ENCODE measurements at regions not wholly inside any gene's neighbourhood (a gene's known extent, or its start where the extent isn't known, plus 50 kb on each side); places are given as distances from the start of the nearest gene placed in this dataset.
"Not testable (repeated sequence)": the region's sequence is repeated elsewhere in the genome, so short reads cannot be mapped to it uniquely, and the experiment has no call there.

DNA sequence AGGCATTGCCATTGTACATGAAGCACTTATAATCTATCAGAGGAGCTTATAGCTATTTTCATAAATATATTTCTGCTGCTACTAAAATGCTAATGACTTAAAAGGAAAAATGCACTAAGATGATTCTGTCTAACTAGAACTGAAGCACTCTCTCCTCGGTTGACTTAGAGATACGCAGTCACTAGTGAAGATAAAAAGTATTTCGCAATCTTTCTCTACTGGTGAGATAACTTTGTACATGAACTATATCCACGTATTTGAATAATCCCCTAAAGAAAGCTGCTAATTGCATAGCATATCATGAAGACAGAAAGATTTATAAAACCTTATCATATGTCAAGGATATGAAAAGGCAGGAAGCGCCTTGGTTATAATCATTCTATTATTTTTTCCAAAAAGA, 658.1 kb upstream of the PRMT6 start:
- H3K4me1 ChIP-seq (ENCODE audit: insufficient read depth, low read length, poor library complexity, severe bottlenecking): no peaks in the 10 kb centered on the region
- no peaks in the 10 kb centered on the region for H3K36me3 ChIP-seq (ENCODE audit: insufficient read depth, low read length)
- no peak overlapping the region for H3K9ac ChIP-seq (ENCODE audit: low read depth, low read length, poor library complexity, severe bottlenecking)
- H3K79me2 ChIP-seq (ENCODE audit: insufficient read depth, low read length): no peaks in the 10 kb centered on the region
- H4K20me1 ChIP-seq (ENCODE audit: insufficient read depth, low read length, poor library complexity, severe bottlenecking): no peaks in the 10 kb centered on the region
- no peak overlapping the region for H3K4me3 ChIP-seq (ENCODE audit: low read length, poor library complexity, severe bottlenecking)
- H3K27me3 ChIP-seq (ENCODE audit: insufficient read depth, low read length, poor library complexity, severe bottlenecking): no peaks in the 10 kb centered on the region
- TF ChIP-seq, protein P1, sequence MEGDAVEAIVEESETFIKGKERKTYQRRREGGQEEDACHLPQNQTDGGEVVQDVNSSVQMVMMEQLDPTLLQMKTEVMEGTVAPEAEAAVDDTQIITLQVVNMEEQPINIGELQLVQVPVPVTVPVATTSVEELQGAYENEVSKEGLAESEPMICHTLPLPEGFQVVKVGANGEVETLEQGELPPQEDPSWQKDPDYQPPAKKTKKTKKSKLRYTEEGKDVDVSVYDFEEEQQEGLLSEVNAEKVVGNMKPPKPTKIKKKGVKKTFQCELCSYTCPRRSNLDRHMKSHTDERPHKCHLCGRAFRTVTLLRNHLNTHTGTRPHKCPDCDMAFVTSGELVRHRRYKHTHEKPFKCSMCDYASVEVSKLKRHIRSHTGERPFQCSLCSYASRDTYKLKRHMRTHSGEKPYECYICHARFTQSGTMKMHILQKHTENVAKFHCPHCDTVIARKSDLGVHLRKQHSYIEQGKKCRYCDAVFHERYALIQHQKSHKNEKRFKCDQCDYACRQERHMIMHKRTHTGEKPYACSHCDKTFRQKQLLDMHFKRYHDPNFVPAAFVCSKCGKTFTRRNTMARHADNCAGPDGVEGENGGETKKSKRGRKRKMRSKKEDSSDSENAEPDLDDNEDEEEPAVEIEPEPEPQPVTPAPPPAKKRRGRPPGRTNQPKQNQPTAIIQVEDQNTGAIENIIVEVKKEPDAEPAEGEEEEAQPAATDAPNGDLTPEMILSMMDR (conservative IDR thresholded peaks at IDR 0.05; ENCODE audit: low read length): no peak
- no peak for TF ChIP-seq EZH2phosphoT487 (IDR thresholded peaks at IDR 0.05; ENCODE audit: borderline replicate concordance)
- H3K9me3 ChIP-seq (ENCODE audit: insufficient read depth, low read depth, low read length): no peaks in the 10 kb centered on the region
- H3K9me2 ChIP-seq (replicated peaks; ENCODE audit: low read depth, low read length): no peaks in the 10 kb centered on the region
- H2AFZ ChIP-seq (ENCODE audit: low read length): no peak overlapping the region
- H3F3A ChIP-seq (ENCODE audit: low read depth): no peaks in the 10 kb centered on the region
- no peak overlapping the region for H3K4me2 ChIP-seq (ENCODE audit: low read depth, low read length, poor library complexity, severe bottlenecking)

DNA sequence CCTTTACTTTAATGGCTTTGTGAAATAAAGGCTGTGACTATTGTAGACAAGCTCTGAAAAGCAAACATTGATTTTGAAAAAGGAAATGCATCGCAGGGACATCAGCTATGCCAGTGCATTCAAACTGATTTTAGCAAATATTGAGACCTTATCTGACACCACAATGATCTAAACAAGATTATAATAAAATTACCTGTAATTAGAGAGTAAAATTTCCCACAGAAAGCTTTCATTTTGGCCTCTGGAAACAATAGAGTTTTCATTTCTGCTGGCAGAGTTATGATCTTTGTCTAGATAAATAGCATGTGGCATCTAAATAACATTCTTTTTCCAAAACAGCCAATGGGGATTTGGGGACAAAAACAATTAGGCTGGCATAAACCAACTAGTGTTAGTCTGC, 650.4 kb upstream of the PRMT6 start:
- Histone ChIP-seq H2AFZ (ENCODE audit: low read length) (no peak overlapping the region), H3K36me3 (ENCODE audit: insufficient read depth, low read length) (no peaks in the 10 kb centered on the region), H3F3A (ENCODE audit: low read depth) (no peaks in the 10 kb centered on the region), H3K9me3 (ENCODE audit: insufficient read depth, low read depth, low read length) (no peaks in the 10 kb centered on the region), H3K9ac (ENCODE audit: low read depth, low read length, poor library complexity, severe bottlenecking) (no peak overlapping the region), H4K20me1 (ENCODE audit: insufficient read depth, low read length, poor library complexity, severe bottlenecking) (no peaks in the 10 kb centered on the region), H3K4me3 (ENCODE audit: low read length, poor library complexity, severe bottlenecking) (no peak overlapping the region), H3K79me2 (ENCODE audit: insufficient read depth, low read length) (no peaks in the 10 kb centered on the region), H3K27me3 (ENCODE audit: insufficient read depth, low read length, poor library complexity, severe bottlenecking) (no peaks in the 10 kb centered on the region), H3K4me1 (ENCODE audit: insufficient read depth, low read length, poor library complexity, severe bottlenecking) (no peaks in the 10 kb centered on the region), H3K4me2 (ENCODE audit: low read depth, low read length, poor library complexity, severe bottlenecking) (no peak overlapping the region), H3K9me2 (replicated peaks; ENCODE audit: low read depth, low read length) (no peaks in the 10 kb centered on the region)
- TF ChIP-seq, protein P1 (conservative IDR thresholded peaks at IDR 0.05; ENCODE audit: low read length): no peak
- TF ChIP-seq EZH2phosphoT487 (IDR thresholded peaks at IDR 0.05; ENCODE audit: borderline replicate concordance): no peak

DNA sequence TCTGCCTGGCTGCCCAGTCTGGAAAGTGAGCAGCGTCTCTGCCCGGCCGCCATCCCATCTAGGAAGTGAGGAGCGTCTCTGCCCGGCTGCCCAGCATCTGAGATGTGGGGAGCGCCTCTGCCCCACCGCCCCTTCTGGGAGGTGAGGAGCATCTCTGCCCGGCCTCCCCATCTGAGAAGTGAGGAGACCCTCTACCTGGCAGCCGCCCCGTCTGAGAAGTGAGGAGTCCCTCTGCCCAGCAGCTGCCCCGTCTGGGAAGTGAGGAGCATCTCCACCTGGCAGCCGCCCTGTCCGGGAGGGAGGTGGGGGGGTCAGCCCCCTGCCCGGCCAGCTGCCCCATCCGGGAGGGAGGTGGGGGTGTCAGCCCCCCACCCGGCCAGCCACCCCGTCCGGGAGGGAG, 644.2 kb upstream of the PRMT6 start:
- H3K9me3 ChIP-seq (ENCODE audit: insufficient read depth, low read depth, low read length); H3F3A ChIP-seq (ENCODE audit: low read depth); H3K4me2 ChIP-seq (ENCODE audit: low read depth, low read length, poor library complexity, severe bottlenecking); H4K20me1 ChIP-seq (ENCODE audit: insufficient read depth, low read length, poor library complexity, severe bottlenecking); H3K9me2 ChIP-seq (replicated peaks; ENCODE audit: low read depth, low read length); H3K4me1 ChIP-seq (ENCODE audit: insufficient read depth, low read length, poor library complexity, severe bottlenecking); H3K9ac ChIP-seq (ENCODE audit: low read depth, low read length, poor library complexity, severe bottlenecking); H3K4me3 ChIP-seq (ENCODE audit: low read length, poor library complexity, severe bottlenecking); H3K27me3 ChIP-seq (ENCODE audit: insufficient read depth, low read length, poor library complexity, severe bottlenecking); H3K36me3 ChIP-seq (ENCODE audit: insufficient read depth, low read length); H2AFZ ChIP-seq (ENCODE audit: low read length); H3K79me2 ChIP-seq (ENCODE audit: insufficient read depth, low read length): not testable (repeated sequence)

DNA sequence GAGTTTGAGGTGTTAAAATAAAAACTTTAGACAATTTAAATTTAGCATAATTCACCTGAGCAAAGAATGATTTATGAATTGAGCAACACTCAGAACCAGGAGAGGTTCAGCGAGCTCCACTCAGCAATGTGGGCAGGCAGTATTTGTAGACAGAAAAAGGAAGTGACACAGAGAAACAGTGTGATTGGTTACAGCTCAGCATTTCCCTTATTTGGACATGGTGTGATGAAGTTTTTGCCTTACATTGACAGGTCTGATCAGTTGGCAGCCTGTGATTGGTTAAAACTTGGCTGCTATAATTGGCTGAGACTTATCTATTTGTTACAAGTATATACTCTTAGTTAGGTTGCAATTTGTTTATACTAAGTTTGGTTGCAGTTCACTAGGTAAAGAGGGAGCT, 621.2 kb upstream of the PRMT6 start:
- Histone ChIP-seq H3F3A (ENCODE audit: low read depth) (no peaks in the 10 kb centered on the region), H3K9ac (ENCODE audit: low read depth, low read length, poor library complexity, severe bottlenecking) (no peak overlapping the region), H3K79me2 (ENCODE audit: insufficient read depth, low read length) (no peaks in the 10 kb centered on the region), H2AFZ (ENCODE audit: low read length) (no peak overlapping the region), H3K9me3 (ENCODE audit: insufficient read depth, low read depth, low read length) (no peaks in the 10 kb centered on the region), H3K9me2 (replicated peaks; ENCODE audit: low read depth, low read length) (no peaks in the 10 kb centered on the region), H3K36me3 (ENCODE audit: insufficient read depth, low read length) (no peaks in the 10 kb centered on the region), H3K27me3 (ENCODE audit: insufficient read depth, low read length, poor library complexity, severe bottlenecking) (no peaks in the 10 kb centered on the region), H3K4me2 (ENCODE audit: low read depth, low read length, poor library complexity, severe bottlenecking) (no peak overlapping the region), H4K20me1 (ENCODE audit: insufficient read depth, low read length, poor library complexity, severe bottlenecking) (no peaks in the 10 kb centered on the region), H3K4me1 (ENCODE audit: insufficient read depth, low read length, poor library complexity, severe bottlenecking) (no peaks in the 10 kb centered on the region), H3K4me3 (ENCODE audit: low read length, poor library complexity, severe bottlenecking) (no peak overlapping the region)
- no peak for TF ChIP-seq EZH2phosphoT487 (IDR thresholded peaks at IDR 0.05; ENCODE audit: borderline replicate concordance)
- TF ChIP-seq, protein P1 (conservative IDR thresholded peaks at IDR 0.05; ENCODE audit: low read length): no peak
